ENCODE measurements at regions not wholly inside any gene's neighbourhood (a gene's known extent, or its start where the extent isn't known, plus 50 kb on each side); places are given as distances from the start of the nearest gene placed in this dataset.

DNA sequence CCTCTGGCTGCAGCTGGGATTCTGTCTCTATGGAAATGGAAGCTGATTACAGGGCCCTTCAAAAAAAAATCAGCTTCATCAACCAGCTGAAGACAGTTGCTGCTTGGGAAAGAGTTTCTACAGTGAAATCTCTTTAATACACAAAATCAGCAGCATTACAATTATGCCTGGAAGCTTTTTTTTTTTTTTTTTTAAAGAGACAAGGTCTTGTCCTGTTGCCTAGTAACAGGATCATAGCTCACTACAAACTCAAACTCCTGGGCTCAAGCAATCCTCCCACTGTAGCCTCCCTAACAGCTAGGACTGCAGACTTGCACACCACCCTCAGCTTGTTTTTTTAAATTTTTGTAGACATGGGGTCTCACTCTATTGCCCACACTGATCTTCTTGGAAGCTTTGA is 94.5 kb downstream of the OR13A1 start:
- TF ChIP-seq, protein P1, sequence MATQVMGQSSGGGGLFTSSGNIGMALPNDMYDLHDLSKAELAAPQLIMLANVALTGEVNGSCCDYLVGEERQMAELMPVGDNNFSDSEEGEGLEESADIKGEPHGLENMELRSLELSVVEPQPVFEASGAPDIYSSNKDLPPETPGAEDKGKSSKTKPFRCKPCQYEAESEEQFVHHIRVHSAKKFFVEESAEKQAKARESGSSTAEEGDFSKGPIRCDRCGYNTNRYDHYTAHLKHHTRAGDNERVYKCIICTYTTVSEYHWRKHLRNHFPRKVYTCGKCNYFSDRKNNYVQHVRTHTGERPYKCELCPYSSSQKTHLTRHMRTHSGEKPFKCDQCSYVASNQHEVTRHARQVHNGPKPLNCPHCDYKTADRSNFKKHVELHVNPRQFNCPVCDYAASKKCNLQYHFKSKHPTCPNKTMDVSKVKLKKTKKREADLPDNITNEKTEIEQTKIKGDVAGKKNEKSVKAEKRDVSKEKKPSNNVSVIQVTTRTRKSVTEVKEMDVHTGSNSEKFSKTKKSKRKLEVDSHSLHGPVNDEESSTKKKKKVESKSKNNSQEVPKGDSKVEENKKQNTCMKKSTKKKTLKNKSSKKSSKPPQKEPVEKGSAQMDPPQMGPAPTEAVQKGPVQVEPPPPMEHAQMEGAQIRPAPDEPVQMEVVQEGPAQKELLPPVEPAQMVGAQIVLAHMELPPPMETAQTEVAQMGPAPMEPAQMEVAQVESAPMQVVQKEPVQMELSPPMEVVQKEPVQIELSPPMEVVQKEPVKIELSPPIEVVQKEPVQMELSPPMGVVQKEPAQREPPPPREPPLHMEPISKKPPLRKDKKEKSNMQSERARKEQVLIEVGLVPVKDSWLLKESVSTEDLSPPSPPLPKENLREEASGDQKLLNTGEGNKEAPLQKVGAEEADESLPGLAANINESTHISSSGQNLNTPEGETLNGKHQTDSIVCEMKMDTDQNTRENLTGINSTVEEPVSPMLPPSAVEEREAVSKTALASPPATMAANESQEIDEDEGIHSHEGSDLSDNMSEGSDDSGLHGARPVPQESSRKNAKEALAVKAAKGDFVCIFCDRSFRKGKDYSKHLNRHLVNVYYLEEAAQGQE (IDR thresholded peaks at IDR 0.05; ENCODE audit: low read depth) = no peak
- TF ChIP-seq TCF12 (IDR thresholded peaks at IDR 0.05; ENCODE audit: low read depth) = no peak
- no peak for TF ChIP-seq EP300 (IDR thresholded peaks at IDR 0.05; ENCODE audit: borderline replicate concordance)

Measured in Ishikawa (cell line).